ENCODE measurements at regions not wholly inside any gene's neighbourhood (a gene's known extent, or its start where the extent isn't known, plus 50 kb on each side); places are given as distances from the start of the nearest gene placed in this dataset.

GRCh38 chr10:130350996-130351395 lies 214.8 kb downstream of the GLRX3 start:
- TF ChIP-seq POLR2A (IDR thresholded peaks at IDR 0.05) (no peak), CTCF (IDR thresholded peaks at IDR 0.05 in 4 of 5, conservative IDR thresholded peaks at IDR 0.05 in 1 of 5) (no peak)
